Glutamatergic neuron (in vitro differentiated cells): ENCODE measurements at regions not wholly inside any gene's neighbourhood (a gene's known extent, or its start where the extent isn't known, plus 50 kb on each side); places are given as distances from the start of the nearest gene placed in this dataset.

Experiments used
- DNase-seq: peaks from one replicate; pipeline ENCODE4 v3.0.0; 2022
- H3K27ac Mint-ChIP-seq: one replicate; pipeline ENCODE4 v1.8.0; 2020; ENCODE audit warnings: mild to moderate bottlenecking, mixed read lengths, inconsistent platforms; ENCODE audit not compliant: unreplicated experiment
- H3K27me3 Mint-ChIP-seq: one replicate; pipeline ENCODE4 v1.8.0; 2020; ENCODE audit warnings: mild to moderate bottlenecking, moderate library complexity, mixed read lengths, inconsistent platforms; ENCODE audit not compliant: unreplicated experiment
- H3K36me3 Mint-ChIP-seq: one replicate; pipeline ENCODE4 v1.8.0; 2020; ENCODE audit warnings: mild to moderate bottlenecking, mixed read lengths, inconsistent platforms; ENCODE audit not compliant: unreplicated experiment
- H3K4me1 Mint-ChIP-seq: one replicate; pipeline ENCODE4 v1.8.0; 2020; ENCODE audit warnings: mild to moderate bottlenecking, low read depth, mixed read lengths, inconsistent platforms; ENCODE audit not compliant: unreplicated experiment
- H3K4me3 Mint-ChIP-seq: one replicate; pipeline ENCODE4 v1.8.0; 2020; ENCODE audit warnings: mild to moderate bottlenecking, mixed read lengths, inconsistent platforms; ENCODE audit not compliant: unreplicated experiment
- H3K9me3 Mint-ChIP-seq: one replicate; pipeline ENCODE4 v1.8.0; 2020; ENCODE audit warnings: mild to moderate bottlenecking, moderate library complexity, mixed read lengths, inconsistent platforms; ENCODE audit not compliant: unreplicated experiment
- TF ChIP-seq, protein P1 (sequence below): fragments of 200-600 bp; sonication (generic); IDR thresholded peaks from one replicate; pipeline ENCODE4 v1.5.0; 2021; ENCODE audit not compliant: partially characterized antibody, unreplicated experiment

- H3K4me3 Mint-ChIP-seq, result no peak overlapping the region
- H3K4me1 Mint-ChIP-seq, result no peaks in the 10 kb centered on the region
- H3K27me3 Mint-ChIP-seq, result no peaks in the 10 kb centered on the region
- TF ChIP-seq, protein P1, sequence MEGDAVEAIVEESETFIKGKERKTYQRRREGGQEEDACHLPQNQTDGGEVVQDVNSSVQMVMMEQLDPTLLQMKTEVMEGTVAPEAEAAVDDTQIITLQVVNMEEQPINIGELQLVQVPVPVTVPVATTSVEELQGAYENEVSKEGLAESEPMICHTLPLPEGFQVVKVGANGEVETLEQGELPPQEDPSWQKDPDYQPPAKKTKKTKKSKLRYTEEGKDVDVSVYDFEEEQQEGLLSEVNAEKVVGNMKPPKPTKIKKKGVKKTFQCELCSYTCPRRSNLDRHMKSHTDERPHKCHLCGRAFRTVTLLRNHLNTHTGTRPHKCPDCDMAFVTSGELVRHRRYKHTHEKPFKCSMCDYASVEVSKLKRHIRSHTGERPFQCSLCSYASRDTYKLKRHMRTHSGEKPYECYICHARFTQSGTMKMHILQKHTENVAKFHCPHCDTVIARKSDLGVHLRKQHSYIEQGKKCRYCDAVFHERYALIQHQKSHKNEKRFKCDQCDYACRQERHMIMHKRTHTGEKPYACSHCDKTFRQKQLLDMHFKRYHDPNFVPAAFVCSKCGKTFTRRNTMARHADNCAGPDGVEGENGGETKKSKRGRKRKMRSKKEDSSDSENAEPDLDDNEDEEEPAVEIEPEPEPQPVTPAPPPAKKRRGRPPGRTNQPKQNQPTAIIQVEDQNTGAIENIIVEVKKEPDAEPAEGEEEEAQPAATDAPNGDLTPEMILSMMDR, result no peak
- H3K27ac Mint-ChIP-seq, result no peak overlapping the region
- peaks cover 7% of the 10 kb centered on the region for H3K36me3 Mint-ChIP-seq
- DNase-seq, result no peak
- no peaks in the 10 kb centered on the region for H3K9me3 Mint-ChIP-seq
Measured at GRCh38 chr13:34608331-34608730, 333.7 kb upstream of the NBEA start.

- TF ChIP-seq, protein P1, result no peak
- no peaks in the 10 kb centered on the region for H3K4me1 Mint-ChIP-seq
- no peak overlapping the region for H3K27ac Mint-ChIP-seq
- no peaks in the 10 kb centered on the region for H3K9me3 Mint-ChIP-seq
- no peak overlapping the region for H3K4me3 Mint-ChIP-seq
- DNase-seq, result no peak
- no peaks in the 10 kb centered on the region for H3K27me3 Mint-ChIP-seq
- H3K36me3 Mint-ChIP-seq, result no peaks in the 10 kb centered on the region
Measured at GRCh38 chr13:34611671-34612070, 330.4 kb upstream of the NBEA start.

DNA sequence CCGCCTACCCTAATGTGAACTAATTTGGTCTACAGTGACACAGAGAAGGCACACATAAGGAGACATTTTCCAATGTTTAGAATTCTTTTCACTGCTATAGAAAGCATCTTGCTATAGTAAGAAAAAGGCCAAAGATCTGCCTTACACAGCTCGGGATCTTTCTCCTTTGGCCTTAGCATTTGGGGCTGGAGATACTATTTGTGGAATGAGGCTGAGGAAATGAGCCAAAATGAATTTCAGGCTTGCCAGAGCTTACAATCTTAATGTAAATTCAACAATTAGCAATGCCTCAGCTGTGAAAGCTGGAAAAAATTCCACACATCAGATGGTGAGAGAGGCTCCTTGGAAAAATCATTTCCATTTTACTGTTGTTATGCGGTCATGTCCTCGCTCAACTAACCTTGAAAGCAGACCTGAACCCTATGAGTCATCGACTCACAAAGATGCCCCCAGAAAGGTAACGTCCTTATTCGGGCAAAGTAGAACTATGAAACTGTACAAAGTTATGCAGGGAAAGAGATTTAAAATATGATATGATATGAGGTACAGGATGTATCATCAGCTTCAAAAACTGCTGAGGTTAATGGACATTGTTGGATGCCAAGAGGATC is 324.5 kb upstream of the NBEA start:
- DNase-seq, result no peak
- Mint-ChIP-seq H3K36me3 (no peaks in the 10 kb centered on the region), H3K4me3 (no peak overlapping the region), H3K9me3 (no peaks in the 10 kb centered on the region), H3K27ac (no peak overlapping the region), H3K4me1 (no peaks in the 10 kb centered on the region), H3K27me3 (no peaks in the 10 kb centered on the region)
- TF ChIP-seq, protein P1, result no peak

DNA sequence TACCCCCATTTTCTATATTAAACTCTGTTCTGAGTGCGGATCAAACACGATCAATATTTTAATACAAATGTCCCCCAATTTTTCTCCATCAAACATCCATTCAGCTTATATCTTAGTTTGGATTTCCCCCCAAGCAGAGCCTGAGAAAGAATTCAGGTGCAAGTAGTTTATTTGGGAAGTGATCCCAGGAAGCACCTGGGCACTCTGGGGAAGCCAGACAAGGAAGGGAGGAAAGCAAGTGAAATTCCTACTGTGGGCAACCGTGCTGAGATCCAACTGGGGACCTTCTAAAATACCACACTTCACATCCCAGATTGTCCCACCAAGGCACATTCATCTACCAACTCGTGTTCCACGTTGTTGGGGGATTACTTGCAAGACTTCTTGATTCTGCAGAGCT is 323.4 kb upstream of the NBEA start:
- Mint-ChIP-seq H3K4me1 (no peaks in the 10 kb centered on the region), H3K9me3 (no peaks in the 10 kb centered on the region), H3K27ac (no peak overlapping the region), H3K27me3 (no peaks in the 10 kb centered on the region), H3K4me3 (no peak overlapping the region), H3K36me3 (no peaks in the 10 kb centered on the region)
- DNase-seq, result no peak
- TF ChIP-seq, protein P1, result no peak

DNA sequence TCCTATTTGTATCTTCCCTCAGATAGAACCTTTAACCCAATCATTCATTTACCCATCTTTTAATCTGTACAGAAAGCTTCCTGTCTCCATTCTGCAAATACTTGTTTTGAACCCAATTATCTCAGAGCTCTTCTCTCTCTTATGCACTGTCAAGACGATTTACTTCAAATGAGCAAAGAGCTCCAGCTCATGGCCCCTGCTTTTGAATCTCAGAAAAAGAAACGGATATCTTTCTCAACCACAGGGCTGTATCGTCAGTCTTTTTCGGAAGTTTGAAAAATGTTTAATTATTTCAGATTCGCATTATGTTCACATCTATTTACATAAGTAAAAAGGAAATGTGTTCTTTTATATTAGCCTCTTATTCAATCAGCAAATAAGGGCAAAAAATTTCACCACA is 322.7 kb upstream of the NBEA start:
- no peak overlapping the region for H3K27ac Mint-ChIP-seq
- H3K4me1 Mint-ChIP-seq, result no peaks in the 10 kb centered on the region
- H3K9me3 Mint-ChIP-seq, result no peaks in the 10 kb centered on the region
- H3K36me3 Mint-ChIP-seq, result no peaks in the 10 kb centered on the region
- H3K4me3 Mint-ChIP-seq, result no peak overlapping the region
- TF ChIP-seq, protein P1, result no peak
- DNase-seq, result no peak
- no peaks in the 10 kb centered on the region for H3K27me3 Mint-ChIP-seq
